Testis (tissue), 2 donors: ENCODE measurements at regions not wholly inside any gene's neighbourhood (a gene's known extent, or its start where the extent isn't known, plus 50 kb on each side); places are given as distances from the start of the nearest gene placed in this dataset.

Source experiments
- POLR2A ChIP-seq: fragments of 450-650 bp; IDR thresholded peaks from one replicate; pipeline ENCODE4 v1.6.1; 2017; ENCODE audit warnings: antibody characterized with exemption, mild to moderate bottlenecking, moderate library complexity
- TF ChIP-seq, protein P1 (sequence below), 3 experiments: fragments of 450-650 bp in 2 of 3; fragments of 200-600 bp in 1 of 3; sonication (generic) in 1 of 3; IDR thresholded peaks; one replicate each; pipeline ENCODE4 v1.5.1; 2016 to 2019; ENCODE audit warnings: antibody characterized with exemption in 3 of 3, mild to moderate bottlenecking in 2 of 3, moderate library complexity in 1 of 3

DNA sequence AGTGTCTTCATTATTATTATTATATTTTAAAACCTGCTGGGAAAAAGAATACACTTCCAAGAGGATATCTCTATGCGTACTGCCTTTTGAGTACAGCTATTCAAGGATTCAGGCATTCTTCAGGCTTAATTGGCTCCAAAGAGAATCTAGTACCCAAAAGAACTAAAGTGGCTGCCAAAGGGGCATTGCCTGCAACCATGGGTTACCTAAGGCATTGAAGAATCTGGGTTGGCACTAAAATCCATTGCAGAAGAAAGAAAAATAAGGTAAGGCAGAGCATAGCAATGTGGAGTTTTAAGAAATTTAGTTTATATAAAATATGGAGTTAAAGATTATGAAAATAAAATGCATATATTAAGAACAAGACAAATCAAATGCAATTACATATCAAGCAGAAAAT, 223.5 kb downstream of the TMEM161B start:
- TF ChIP-seq POLR2A = no peak
- TF ChIP-seq, protein P1, sequence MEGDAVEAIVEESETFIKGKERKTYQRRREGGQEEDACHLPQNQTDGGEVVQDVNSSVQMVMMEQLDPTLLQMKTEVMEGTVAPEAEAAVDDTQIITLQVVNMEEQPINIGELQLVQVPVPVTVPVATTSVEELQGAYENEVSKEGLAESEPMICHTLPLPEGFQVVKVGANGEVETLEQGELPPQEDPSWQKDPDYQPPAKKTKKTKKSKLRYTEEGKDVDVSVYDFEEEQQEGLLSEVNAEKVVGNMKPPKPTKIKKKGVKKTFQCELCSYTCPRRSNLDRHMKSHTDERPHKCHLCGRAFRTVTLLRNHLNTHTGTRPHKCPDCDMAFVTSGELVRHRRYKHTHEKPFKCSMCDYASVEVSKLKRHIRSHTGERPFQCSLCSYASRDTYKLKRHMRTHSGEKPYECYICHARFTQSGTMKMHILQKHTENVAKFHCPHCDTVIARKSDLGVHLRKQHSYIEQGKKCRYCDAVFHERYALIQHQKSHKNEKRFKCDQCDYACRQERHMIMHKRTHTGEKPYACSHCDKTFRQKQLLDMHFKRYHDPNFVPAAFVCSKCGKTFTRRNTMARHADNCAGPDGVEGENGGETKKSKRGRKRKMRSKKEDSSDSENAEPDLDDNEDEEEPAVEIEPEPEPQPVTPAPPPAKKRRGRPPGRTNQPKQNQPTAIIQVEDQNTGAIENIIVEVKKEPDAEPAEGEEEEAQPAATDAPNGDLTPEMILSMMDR (IDR thresholded peaks at IDR 0.05) = no peak
